HG03066 (cell line): ENCODE measurements at regions not wholly inside any gene's neighbourhood (a gene's known extent, or its start where the extent isn't known, plus 50 kb on each side); places are given as distances from the start of the nearest gene placed in this dataset.
"Not testable (repeated sequence)": the region's sequence is repeated elsewhere in the genome, so short reads cannot be mapped to it uniquely, and the experiment has no call there.

ENCODE experiments used
- ATAC-seq: cut with Tn5 transposase; IDR thresholded peaks from one replicate; pipeline ENCODE4 v1.9.1; 2021; ENCODE audit warnings: low read depth; ENCODE audit not compliant: unreplicated experiment

GRCh38 chr16:29284723-29285122, 121.8 kb downstream of the NPIPB11 start:
- ATAC-seq: not testable (repeated sequence)

GRCh38 chr16:29284159-29284558, 122.4 kb downstream of the NPIPB11 start:
- ATAC-seq: not testable (repeated sequence)

- ATAC-seq: not testable (repeated sequence)
Measured at GRCh38 chr16:29278097-29278871, 128.2 kb downstream of the NPIPB11 start.

- ATAC-seq: not testable (repeated sequence)
Measured at GRCh38 chr16:29276446-29276845, 130.1 kb downstream of the NPIPB11 start.

- ATAC-seq: not testable (repeated sequence)
Measured at GRCh38 chr16:29274055-29275035, 132.2 kb downstream of the NPIPB11 start.

- ATAC-seq: not testable (repeated sequence)
Measured at GRCh38 chr16:29273298-29274054, 133.0 kb downstream of the NPIPB11 start.

- not testable (repeated sequence) for ATAC-seq
Measured at GRCh38 chr16:29271721-29272675, 134.5 kb downstream of the NPIPB11 start.

- not testable (repeated sequence) for ATAC-seq
Measured at GRCh38 chr16:29270923-29271322, 135.6 kb downstream of the NPIPB11 start.

GRCh38 chr16:29270033-29270432, 136.5 kb downstream of the NPIPB11 start:
- not testable (repeated sequence) for ATAC-seq

- not testable (repeated sequence) for ATAC-seq
Measured at GRCh38 chr16:29269192-29269811, 137.2 kb downstream of the NPIPB11 start.

- ATAC-seq: not testable (repeated sequence)
Measured at GRCh38 chr16:29268785-29269191, 137.7 kb downstream of the NPIPB11 start.

- not testable (repeated sequence) for ATAC-seq
Measured at GRCh38 chr16:29268348-29268747, 138.2 kb downstream of the NPIPB11 start.

GRCh38 chr16:29267891-29268290, 138.6 kb downstream of the NPIPB11 start:
- ATAC-seq: not testable (repeated sequence)

- not testable (repeated sequence) for ATAC-seq
Measured at GRCh38 chr16:29267055-29267619, 139.4 kb downstream of the NPIPB11 start.

GRCh38 chr16:29266612-29267011, 139.9 kb downstream of the NPIPB11 start:
- not testable (repeated sequence) for ATAC-seq

- ATAC-seq: not testable (repeated sequence)
Measured at GRCh38 chr16:29265255-29265853, 141.2 kb downstream of the NPIPB11 start.

- ATAC-seq: not testable (repeated sequence)
Measured at GRCh38 chr16:29264080-29264837, 142.3 kb downstream of the NPIPB11 start.
